SKM-1 treated with dmso at 0.1 percent for 144 hours (cell line): ENCODE measurements at regions not wholly inside any gene's neighbourhood (a gene's known extent, or its start where the extent isn't known, plus 50 kb on each side); places are given as distances from the start of the nearest gene placed in this dataset.
"Not testable (repeated sequence)": the region's sequence is repeated elsewhere in the genome, so short reads cannot be mapped to it uniquely, and the experiment has no call there.

ENCODE experiments used
- DNase-seq: peaks from one replicate; lab custom pipeline; 2025; ENCODE audit not compliant: unreplicated experiment; lab: John Stamatoyannopoulos, UW

- DNase-seq, result no peak
Measured at GRCh38 chr6:133787859-133788505, 100.9 kb upstream of the TCF21 start.

GRCh38 chr6:133788556-133788955 lies 100.4 kb upstream of the TCF21 start:
- no peak for DNase-seq

GRCh38 chr6:133789449-133789848 lies 99.5 kb upstream of the TCF21 start:
- not testable (repeated sequence) for DNase-seq

- not testable (repeated sequence) for DNase-seq
Measured at GRCh38 chr6:133790756-133791155, 98.2 kb upstream of the TCF21 start.

GRCh38 chr6:133795051-133795450 lies 93.9 kb upstream of the TCF21 start:
- not testable (repeated sequence) for DNase-seq

GRCh38 chr6:133796235-133796634 lies 92.7 kb upstream of the TCF21 start:
- DNase-seq, result no peak

GRCh38 chr6:133799043-133799442 lies 89.9 kb upstream of the TCF21 start:
- DNase-seq, result no peak

- no peak for DNase-seq
Measured at GRCh38 chr6:133802861-133803260, 86.1 kb upstream of the TCF21 start.

- DNase-seq, result no peak
Measured at GRCh38 chr6:133804265-133804664, 84.6 kb upstream of the TCF21 start.

- no peak for DNase-seq
Measured at GRCh38 chr6:133805876-133806275, 83.0 kb upstream of the TCF21 start.

GRCh38 chr6:133806382-133807140 lies 82.4 kb upstream of the TCF21 start:
- DNase-seq, result no peak

GRCh38 chr6:133807501-133807900 lies 81.4 kb upstream of the TCF21 start:
- no peak for DNase-seq

GRCh38 chr6:133809406-133809805 lies 79.5 kb upstream of the TCF21 start:
- no peak for DNase-seq

GRCh38 chr6:133811557-133811956 lies 77.4 kb upstream of the TCF21 start:
- no peak for DNase-seq

GRCh38 chr6:133812446-133812845 lies 76.5 kb upstream of the TCF21 start:
- DNase-seq, result not testable (repeated sequence)

GRCh38 chr6:133814238-133814637 lies 74.7 kb upstream of the TCF21 start:
- DNase-seq, result no peak

- no peak for DNase-seq
Measured at GRCh38 chr6:133814797-133815196, 74.1 kb upstream of the TCF21 start.

- DNase-seq, result no peak
Measured at GRCh38 chr6:133815313-133815712, 73.6 kb upstream of the TCF21 start.

GRCh38 chr6:133816171-133816570 lies 72.7 kb upstream of the TCF21 start:
- DNase-seq, result no peak

GRCh38 chr6:133817460-133818047 lies 71.4 kb upstream of the TCF21 start:
- DNase-seq, result no peak

- no peak for DNase-seq
Measured at GRCh38 chr6:133818320-133818719, 70.6 kb upstream of the TCF21 start.

GRCh38 chr6:133820208-133820607 lies 68.7 kb upstream of the TCF21 start:
- no peak for DNase-seq
